Endothelial cell of umbilical vein (primary cell): ENCODE measurements at regions not wholly inside any gene's neighbourhood (a gene's known extent, or its start where the extent isn't known, plus 50 kb on each side); places are given as distances from the start of the nearest gene placed in this dataset.

Experiments used
- BruUV-seq: library from RNA; stranded (reverse); fragments of 400-500 nt; replicated peaks from 2 replicates; lab custom pipeline; 2021; lab: Mats Ljungman, UMichigan
- CTCF ChIA-PET: fragments of 300-600, 350-600 bp; sonication (Branson Sonifier 250); formaldehyde crosslinking; loops from one replicate; lab custom pipeline; 2021; ENCODE audit warnings: antibody characterized with exemption, inconsistent platforms; lab: Charles Lee
- POLR2A ChIA-PET: fragments of 300-600, 350-600 bp; sonication (Branson Sonifier 250); formaldehyde crosslinking; loops from one replicate; lab custom pipeline; 2021; ENCODE audit warnings: antibody characterized with exemption, inconsistent platforms; lab: Charles Lee
- DNase-seq: peaks from one replicate; pipeline ENCODE4 v3.0.0-alpha.2; 2011; ENCODE audit warnings: low read depth, low spot score
- FAIRE-seq: peaks from 2 replicates; lab custom pipeline; 2011; peaks lifted over from hg19 to GRCh38; lab: Jason Lieb, UNC
- H2AFZ ChIP-seq: 2 replicates; pipeline ENCODE4 v1.6.0; 2012; ENCODE audit warnings: low read depth, low read length, control low read depth, inconsistent platforms
- H3K27ac ChIP-seq: 2 replicates; pipeline ENCODE4 v1.5.1; 2011; ENCODE audit warnings: low read depth, mild to moderate bottlenecking, control low read depth, low read length, moderate library complexity; ENCODE audit not compliant: insufficient read depth
- H3K27me3 ChIP-seq, 2 experiments: 2 replicates each; pipeline versions ENCODE4 v1.6.0 to v1.6.1; 2011; ENCODE audit warnings: low read length in 2 of 2, mixed read lengths in 1 of 2; ENCODE audit not compliant: control insufficient read depth in 2 of 2, insufficient read depth in 2 of 2
- H3K36me3 ChIP-seq, 2 experiments: 2 replicates in 1 of 2; 3 replicates in 1 of 2; pipeline ENCODE4 v1.5.1; 2011; ENCODE audit warnings: low read length in 2 of 2, mild to moderate bottlenecking in 1 of 2, moderate library complexity in 1 of 2; ENCODE audit not compliant: control insufficient read depth in 2 of 2, insufficient read depth in 2 of 2; ENCODE audit errors: extremely low read depth in 1 of 2
- H3K4me1 ChIP-seq: 3 replicates; pipeline ENCODE4 v1.5.1; 2011; ENCODE audit warnings: mild to moderate bottlenecking, low read length; ENCODE audit not compliant: control insufficient read depth, insufficient read depth; ENCODE audit errors: extremely low read depth
- H3K4me2 ChIP-seq: 2 replicates; pipeline ENCODE4 v1.6.1; 2011; ENCODE audit warnings: low read length, control low read depth, mixed read lengths; ENCODE audit not compliant: insufficient read depth
- H3K4me3 ChIP-seq, 3 experiments: fragments of 200-600 bp in 1 of 3; sonication (generic), shearing (Covaris generic) in 1 of 3; replicated peaks in 1 of 3; 2 replicates each; pipeline ENCODE4 v1.5.1; 2011 to 2016; ENCODE audit warnings: control low read depth in 3 of 3, low read length in 3 of 3, mild to moderate bottlenecking in 2 of 3, inconsistent platforms in 1 of 3, low read depth in 1 of 3, moderate library complexity in 1 of 3; ENCODE audit not compliant: insufficient read depth in 1 of 3
- H3K79me2 ChIP-seq: 2 replicates; pipeline ENCODE4 v1.6.0; 2012; ENCODE audit warnings: low read length, inconsistent platforms; ENCODE audit not compliant: control insufficient read depth, insufficient read depth
- H3K9ac ChIP-seq: replicated peaks from 2 replicates; pipeline ENCODE3; 2011; ENCODE audit warnings: low read length, control low read depth; ENCODE audit not compliant: insufficient read depth; ENCODE audit errors: extremely low read depth
- H3K9me1 ChIP-seq: replicated peaks from 3 replicates; pipeline ENCODE4 v1.6.0; 2011; ENCODE audit warnings: mild to moderate bottlenecking, low read length; ENCODE audit not compliant: control insufficient read depth, insufficient read depth; ENCODE audit errors: extremely low read depth
- H3K9me3 ChIP-seq: replicated peaks from 2 replicates; pipeline ENCODE4 v1.5.1; 2012; ENCODE audit warnings: low read length, inconsistent platforms; ENCODE audit not compliant: control insufficient read depth, insufficient read depth
- H4K20me1 ChIP-seq: replicated peaks from 2 replicates; pipeline ENCODE3; 2011; ENCODE audit warnings: mild to moderate bottlenecking, low read length; ENCODE audit not compliant: control insufficient read depth, insufficient read depth; ENCODE audit errors: extremely low read depth
- CTCF ChIP-seq, 2 donors: IDR thresholded peaks; 1 replicate in 1 of 2; 2 replicates in 1 of 2; pipeline ENCODE4 v1.5.1; 2011; ENCODE audit warnings: low read length in 2 of 2, mild to moderate bottlenecking in 2 of 2, moderate library complexity in 2 of 2, control low read depth in 1 of 2, inconsistent platforms in 1 of 2, low read depth in 1 of 2; ENCODE audit not compliant: insufficient read depth in 1 of 2; ENCODE audit errors: extremely low read depth in 1 of 2
- EZH2 ChIP-seq: IDR thresholded peaks from 2 replicates; pipeline ENCODE4 v1.6.1; 2012; ENCODE audit warnings: borderline replicate concordance, low read depth, mild to moderate bottlenecking, moderate library complexity, low read length, inconsistent platforms; ENCODE audit not compliant: severe bottlenecking
- FOS ChIP-seq: IDR thresholded peaks from 2 replicates; pipeline ENCODE4 v1.6.1; 2011; ENCODE audit warnings: mild to moderate bottlenecking, low read length, moderate library complexity, borderline replicate concordance; ENCODE audit not compliant: insufficient read depth
- GATA2 ChIP-seq: IDR thresholded peaks from 2 replicates; pipeline ENCODE4 v1.7.0; 2011; ENCODE audit warnings: low read depth, mild to moderate bottlenecking, moderate library complexity, mixed read lengths, low read length; ENCODE audit not compliant: insufficient read length, insufficient read depth
- JUN ChIP-seq: IDR thresholded peaks from 2 replicates; pipeline ENCODE4 v1.6.1; 2011; ENCODE audit warnings: borderline replicate concordance, low read depth; ENCODE audit not compliant: insufficient read length, insufficient read depth
- MAX ChIP-seq: IDR thresholded peaks from 2 replicates; pipeline ENCODE4 v1.6.1; 2011; ENCODE audit not compliant: insufficient read depth, insufficient read length
- MYC ChIP-seq: IDR thresholded peaks from one replicate; pipeline ENCODE4 v1.6.1; 2011; ENCODE audit warnings: mild to moderate bottlenecking, low read depth, low read length
- POLR2A ChIP-seq: IDR thresholded peaks from 2 replicates; pipeline ENCODE4 v1.6.1; 2012; ENCODE audit warnings: low read depth, mild to moderate bottlenecking, control low read depth, low read length
- POLR2AphosphoS5 ChIP-seq: IDR thresholded peaks from 2 replicates; pipeline ENCODE4 v1.6.1; 2012; ENCODE audit warnings: low read depth, mild to moderate bottlenecking, control low read depth, low read length, moderate library complexity; ENCODE audit not compliant: insufficient read depth
- dilution Hi-C: fragments of 300-500 bp; cut with MboI; formaldehyde crosslinking; loops from one replicate; pipeline ENCODE4 v1.15.0; 2019; ENCODE audit warnings: low sequenced_read_pairs; ENCODE audit not compliant: extremely low pct_ligation_motif_present
- intact Hi-C: fragments of 100-400 bp; cut with micrococcal nuclease; formaldehyde crosslinking; loops from one replicate; pipeline ENCODE4 v1.10.0; 2022

GRCh38 chrX:1035206-1035605 is 177.2 kb downstream of the CRLF2 start:
- POLR2A ChIA-PET: no interaction called here
- Histone ChIP-seq H3K79me2 (no peaks in the 10 kb centered on the region), H3K4me1 (no peaks in the 10 kb centered on the region), H3K36me3 (no peaks in the 10 kb centered on the region), H3K4me3 (no peak overlapping the region), H3K27ac (no peak overlapping the region), H2AFZ (no peak overlapping the region), H3K27me3 (no peaks in the 10 kb centered on the region), H3K4me2 (no peak overlapping the region), H4K20me1 (no peaks in the 10 kb centered on the region), H3K9me1 (no peaks in the 10 kb centered on the region), H3K9me3 (peaks cover 4% of the 10 kb centered on the region), H3K9ac (no peak overlapping the region)
- FAIRE-seq: no peak
- BruUV-seq: no TSS peak
- no peak for TF ChIP-seq POLR2AphosphoS5
- no peak for TF ChIP-seq FOS
- TF ChIP-seq POLR2A: no peak
- no peak for TF ChIP-seq CTCF (IDR thresholded peaks at IDR 0.05; ENCODE audit: extremely low read depth in 1 of 2, insufficient read depth in 1 of 2, low read depth in 1 of 2, low read length in 2 of 2)
- no peak for TF ChIP-seq MAX
- no peak for TF ChIP-seq JUN
- no peak for TF ChIP-seq EZH2
- no peak for TF ChIP-seq GATA2
- no peak for TF ChIP-seq MYC
- intact Hi-C loops: no loop called here
- CTCF ChIA-PET: no interaction called here
- dilution Hi-C loops: no loop called here
- no peak for DNase-seq
